ENCODE measurements at regions not wholly inside any gene's neighbourhood (a gene's known extent, or its start where the extent isn't known, plus 50 kb on each side); places are given as distances from the start of the nearest gene placed in this dataset.

DNA sequence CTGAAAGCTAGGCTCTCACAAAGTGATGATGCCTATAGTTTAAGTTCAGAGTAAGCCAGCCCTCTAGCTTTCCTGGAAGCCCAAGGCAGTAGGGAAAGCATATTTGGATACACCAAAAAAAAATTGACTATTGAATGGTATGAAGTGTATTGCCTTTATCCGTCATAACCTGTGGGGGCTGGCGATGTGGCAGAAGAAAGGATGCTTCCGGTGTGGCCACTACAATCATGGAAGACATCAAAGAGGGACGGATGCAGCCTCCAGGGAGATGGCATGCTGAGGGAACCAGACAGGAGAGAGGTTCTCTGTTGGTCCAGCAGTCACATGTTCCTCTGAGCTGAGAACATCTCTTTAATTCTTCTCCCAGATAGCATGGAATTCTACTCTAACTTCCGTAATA is 170.3 kb downstream of the TMEM18 start:
- no peak for DNase-seq

DNA sequence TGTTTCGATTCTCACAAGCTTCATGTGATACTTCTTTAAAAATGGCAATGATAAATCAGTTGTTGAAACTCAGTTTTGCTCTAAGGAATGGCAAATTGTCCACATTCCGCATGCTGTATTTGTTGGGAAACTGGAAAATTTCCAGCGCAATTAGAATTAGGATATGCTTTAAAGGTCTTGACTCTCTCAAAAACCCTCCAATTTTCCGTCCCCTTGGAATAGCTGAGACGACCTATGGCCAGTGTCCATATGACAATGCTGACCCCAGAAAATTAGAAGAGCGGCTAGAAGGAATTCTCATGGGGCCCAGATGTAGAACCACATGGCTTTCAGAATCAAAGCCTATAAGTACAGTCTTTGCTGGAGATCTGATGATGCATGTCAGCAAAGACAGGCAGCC is 170.8 kb downstream of the TMEM18 start:
- no peak for DNase-seq

- no peak for DNase-seq
Observed at GRCh38 chr2:505941-506340, 171.3 kb downstream of the TMEM18 start.

DNA sequence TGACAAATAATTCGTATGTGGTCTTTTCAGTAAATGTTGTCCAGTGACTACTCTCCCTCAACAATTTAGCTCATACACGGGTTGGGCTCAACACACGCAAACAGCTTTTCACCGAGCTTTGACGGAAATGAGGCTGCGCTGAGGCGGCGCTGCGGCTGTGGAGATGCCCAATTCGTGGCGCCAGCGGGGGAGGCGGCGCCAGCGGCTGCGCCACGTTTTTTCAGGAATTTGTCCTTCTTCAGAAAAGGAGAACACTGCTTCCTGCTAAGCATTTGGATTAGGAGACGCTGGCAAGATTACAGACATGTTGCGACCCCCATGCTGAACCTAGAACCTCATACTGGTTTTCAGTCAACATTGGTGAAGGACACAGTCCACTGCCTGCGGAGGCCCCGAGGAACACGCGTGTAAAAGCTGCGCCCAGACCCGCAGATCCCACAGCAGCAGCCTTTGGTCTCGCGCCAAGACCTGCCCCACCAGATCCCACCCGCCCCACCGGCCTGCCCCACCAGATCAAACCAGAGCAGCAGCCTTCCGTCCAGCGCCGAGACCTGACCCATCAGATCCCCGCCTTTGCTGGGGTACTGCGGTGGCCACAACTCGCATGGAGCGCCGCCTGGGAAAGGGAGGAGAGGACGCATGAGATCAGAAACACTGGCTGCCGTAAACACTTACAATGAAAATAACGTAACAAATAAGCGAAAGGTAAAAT is 173.8 kb downstream of the TMEM18 start:
- no peak for DNase-seq

- DNase-seq = no peak
Observed at GRCh38 chr2:502831-503230, 174.4 kb downstream of the TMEM18 start.

DNA sequence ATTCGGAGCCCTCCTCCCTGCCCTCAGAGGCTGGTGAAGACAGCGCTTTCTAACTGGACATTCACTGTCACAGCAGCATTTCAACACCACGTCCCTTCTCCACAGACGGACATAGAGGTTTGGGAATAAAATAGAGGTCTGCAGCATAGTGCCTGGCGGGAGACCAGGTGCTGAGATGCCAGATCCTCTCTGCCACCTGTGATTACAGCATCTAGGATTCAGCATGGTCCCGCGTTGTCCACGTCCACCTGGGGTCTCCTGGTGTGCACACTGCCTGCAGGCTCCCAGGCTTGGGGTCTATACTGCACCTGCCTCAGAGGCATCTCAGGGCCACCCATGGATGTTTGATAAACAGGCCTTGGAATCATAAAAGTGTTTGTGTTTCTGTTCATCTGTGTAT is 175.5 kb downstream of the TMEM18 start:
- no peak for DNase-seq

- no peak for DNase-seq
Observed at GRCh38 chr2:501130-501529, 176.1 kb downstream of the TMEM18 start.

GRCh38 chr2:499726-500125 is 177.5 kb downstream of the TMEM18 start:
- no peak for DNase-seq

GRCh38 chr2:498493-499178 is 178.6 kb downstream of the TMEM18 start:
- DNase-seq = no peak

DNA sequence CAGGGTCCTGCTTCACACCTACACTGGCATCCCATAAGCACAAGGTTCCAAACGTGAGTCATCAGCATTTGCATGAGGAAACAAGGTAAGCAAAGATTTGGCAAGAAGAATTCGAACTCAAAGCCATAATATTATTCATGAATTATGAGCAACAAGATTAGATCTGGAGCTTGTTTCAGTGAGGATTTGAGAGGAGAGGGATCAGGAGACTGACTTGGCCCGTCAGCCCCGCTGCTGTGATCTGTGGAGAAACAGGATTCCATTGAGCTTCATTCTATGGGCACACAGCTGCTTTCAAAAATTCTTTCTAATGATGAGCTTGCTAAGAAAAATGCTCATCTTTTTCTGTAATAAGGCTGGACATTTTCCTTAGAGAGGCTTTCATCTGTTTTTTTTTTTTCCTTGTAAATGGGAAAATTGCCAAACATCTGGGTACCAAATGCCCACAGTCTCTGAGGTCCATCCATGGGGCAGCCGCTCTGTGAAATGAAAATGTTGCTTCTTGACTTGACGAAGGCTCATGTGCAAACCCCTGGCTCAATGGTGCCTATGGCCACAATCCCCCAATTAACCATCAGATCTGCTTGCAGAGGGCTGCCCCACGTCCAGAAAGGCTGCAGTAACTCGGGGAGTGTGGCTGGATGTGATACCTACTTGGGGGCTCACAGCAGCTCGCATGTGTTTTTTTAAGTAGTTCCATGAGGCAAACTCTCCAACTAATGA is 179.3 kb downstream of the TMEM18 start:
- DNase-seq = no peak

GRCh38 chr2:496729-497128 is 180.5 kb downstream of the TMEM18 start:
- DNase-seq = no peak

DNA sequence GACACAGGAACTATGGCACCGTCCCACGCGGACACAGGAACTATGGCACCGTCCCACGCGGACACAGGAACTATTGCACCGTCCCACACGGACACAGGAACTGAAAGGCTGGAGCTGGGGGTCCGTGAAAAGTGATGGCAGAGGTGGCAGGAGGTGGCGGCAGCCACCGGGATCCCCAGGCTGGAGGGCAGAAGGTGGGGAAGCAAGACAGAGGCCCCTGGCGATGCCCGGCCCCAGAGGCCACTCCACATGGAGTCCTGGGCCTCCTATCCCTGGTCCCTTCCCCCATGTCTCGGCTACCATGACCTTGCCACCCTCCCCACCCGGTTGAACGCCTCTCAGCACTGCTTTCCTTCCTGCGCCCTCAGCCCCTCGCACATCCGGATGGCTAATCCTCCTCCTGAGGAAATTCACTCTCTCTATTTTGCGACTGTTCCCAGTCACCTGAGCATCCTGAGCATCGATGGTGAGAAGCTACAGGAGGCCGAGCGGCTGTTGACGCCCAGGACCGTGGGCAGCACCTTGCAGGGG is 181.4 kb downstream of the TMEM18 start:
- no peak for DNase-seq

- DNase-seq = no peak
Observed at GRCh38 chr2:494853-495252, 182.4 kb downstream of the TMEM18 start.

GRCh38 chr2:493228-493627 is 184.0 kb downstream of the TMEM18 start:
- DNase-seq = no peak

DNA sequence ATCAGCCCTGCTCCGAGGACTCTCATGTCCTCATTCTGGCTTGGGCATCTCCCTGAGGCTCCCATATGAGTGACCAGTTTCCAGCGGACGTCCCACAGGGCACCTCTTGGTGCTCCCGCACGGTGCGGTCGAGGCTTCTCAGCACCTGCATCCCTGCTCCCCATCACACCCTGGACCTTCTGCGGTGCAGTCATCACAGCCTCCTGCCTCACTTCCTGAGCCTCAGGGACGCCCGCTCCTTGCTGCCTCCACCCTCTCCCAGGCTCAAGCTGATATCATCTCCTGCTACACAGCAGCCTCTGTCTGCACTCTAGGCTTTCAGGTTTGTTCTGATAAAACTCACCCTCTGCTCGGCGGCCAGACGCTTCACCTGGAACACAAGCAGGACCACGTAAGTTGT is 185.0 kb downstream of the TMEM18 start:
- DNase-seq = no peak

DNA sequence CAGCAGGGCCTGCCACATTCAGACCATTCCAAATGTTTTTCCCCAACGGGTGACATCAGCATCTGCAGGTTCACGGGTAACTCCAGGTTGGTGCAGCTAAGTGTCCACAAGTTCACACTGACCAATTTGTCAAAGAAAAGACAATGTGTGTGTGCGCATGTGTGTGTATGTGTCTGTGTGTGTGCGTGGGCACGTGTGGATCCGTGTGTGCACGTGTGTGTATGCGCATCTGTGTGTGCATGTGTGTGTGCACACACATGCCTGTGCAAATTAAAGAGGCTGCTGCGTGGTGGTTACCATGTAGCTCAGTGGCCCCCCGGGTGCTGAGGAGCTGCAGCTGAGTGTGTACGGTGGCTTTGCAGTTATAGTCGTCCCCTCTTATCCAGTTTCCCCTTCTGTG is 187.4 kb downstream of the TMEM18 start:
- no peak for DNase-seq

DNA sequence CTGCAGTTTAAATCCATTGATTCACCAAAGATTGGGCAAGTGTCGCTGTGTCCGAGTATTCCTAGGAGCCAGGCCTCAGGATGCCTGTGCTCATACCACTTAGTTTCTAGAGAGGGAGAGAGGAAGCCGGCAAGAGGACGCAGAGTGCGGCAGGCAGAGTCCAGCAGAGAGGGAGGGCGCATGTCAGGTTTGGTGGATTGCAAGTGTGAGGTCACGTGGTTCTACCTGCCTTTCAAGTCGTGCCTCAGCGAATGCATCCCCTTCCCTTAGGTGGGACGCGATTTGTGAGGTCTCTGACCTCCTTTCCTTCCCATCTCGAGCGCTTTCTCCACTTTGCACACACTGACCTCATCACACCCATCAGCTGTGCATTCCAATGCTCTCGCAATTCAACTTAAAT is 188.1 kb downstream of the TMEM18 start:
- no peak for DNase-seq

DNA sequence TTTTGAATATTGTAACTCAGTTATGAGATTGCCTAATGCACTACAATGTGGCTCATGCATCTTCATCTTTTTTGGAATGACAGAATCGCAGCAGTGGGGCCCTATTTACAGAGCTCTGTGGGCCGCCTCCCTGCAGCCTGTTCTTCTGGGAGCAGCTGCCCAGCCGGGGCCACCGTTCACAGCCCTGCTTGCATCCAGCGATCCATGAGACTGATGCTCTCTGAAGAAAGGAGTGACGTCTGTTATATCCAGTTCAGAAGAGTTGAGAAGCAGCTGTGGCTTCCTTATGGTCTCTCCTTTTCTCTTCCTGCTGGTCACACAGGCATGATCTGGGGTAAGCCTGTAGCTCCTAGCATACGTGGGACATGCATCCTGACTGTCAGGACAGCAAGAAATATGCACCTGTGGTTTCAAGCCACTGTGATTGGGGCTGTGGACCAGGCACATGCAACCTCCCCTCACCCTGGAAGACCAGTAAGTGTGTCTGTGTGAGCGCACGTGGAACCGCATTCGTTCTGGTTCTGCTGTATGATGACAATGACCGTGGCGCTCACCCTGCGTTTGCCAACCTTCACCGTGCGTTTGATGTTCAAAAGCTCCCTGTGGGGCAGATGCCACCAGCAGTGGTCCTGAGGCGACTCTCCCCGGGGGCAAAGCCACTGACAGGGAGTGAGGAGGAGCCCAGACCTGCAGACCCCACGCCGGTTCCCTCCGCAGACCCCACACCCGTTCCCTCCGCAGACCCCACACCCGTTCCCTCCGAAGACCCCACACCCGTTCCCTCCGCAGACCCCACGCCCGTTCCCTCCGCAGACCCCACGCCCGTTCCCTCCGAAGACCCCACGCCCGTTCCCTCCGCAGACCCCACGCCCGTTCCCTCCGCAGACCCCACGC is 189.8 kb downstream of the TMEM18 start:
- no peak for DNase-seq

DNA sequence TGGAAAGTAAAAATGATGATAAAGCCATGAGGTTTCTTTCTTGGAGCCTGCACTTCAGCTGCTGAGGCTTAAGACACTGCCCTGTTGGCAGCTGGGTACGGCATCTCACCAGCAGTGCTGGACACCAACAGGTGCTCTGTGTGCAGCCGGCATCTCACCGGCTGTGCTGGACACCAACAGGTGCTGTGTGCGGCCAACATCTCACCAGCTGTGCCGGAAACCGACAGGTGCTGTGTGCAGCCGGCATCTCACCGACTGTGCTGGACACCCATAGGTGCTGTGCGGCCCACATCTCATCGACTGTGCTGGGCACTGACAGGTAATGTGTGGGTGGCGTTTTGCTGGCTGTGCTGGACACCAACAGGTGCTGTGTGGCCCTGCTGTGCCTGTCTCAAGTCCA is 190.8 kb downstream of the TMEM18 start:
- DNase-seq = no peak

- no peak for DNase-seq
Observed at GRCh38 chr2:481388-481787, 193.5 kb upstream of the ALKAL2 start.

- no peak for DNase-seq
Observed at GRCh38 chr2:479490-480176, 191.7 kb upstream of the ALKAL2 start.

DNA sequence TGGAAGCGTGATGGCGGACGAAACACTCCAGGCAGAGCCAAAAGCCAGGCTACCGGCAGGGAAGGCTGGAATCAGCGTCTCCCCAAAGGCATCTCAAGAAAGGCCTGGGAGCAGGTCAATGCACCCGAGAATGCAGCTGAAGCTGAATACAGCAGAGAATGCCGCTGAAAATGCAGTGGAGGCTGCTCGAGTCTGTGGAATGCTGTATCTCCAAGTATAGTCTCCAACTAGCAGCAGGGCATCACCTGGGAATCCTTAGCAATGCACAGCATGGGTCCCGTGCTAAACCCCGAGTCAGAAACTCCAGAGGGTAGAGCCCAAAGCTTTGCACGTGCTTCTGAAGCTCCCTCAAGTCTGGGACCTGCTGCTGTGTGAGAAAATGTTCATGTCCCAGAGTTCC is 191.1 kb upstream of the ALKAL2 start:
- DNase-seq = no peak
